Neural cell (in vitro differentiated cells): ENCODE measurements at regions not wholly inside any gene's neighbourhood (a gene's known extent, or its start where the extent isn't known, plus 50 kb on each side); places are given as distances from the start of the nearest gene placed in this dataset.

ENCODE experiments used
- H2AFZ ChIP-seq: fragments of 200-600, 300-800 bp; sonication (generic), shearing (Covaris generic); 2 replicates; pipeline ENCODE4 v1.6.0; 2014; ENCODE audit warnings: low read depth, mild to moderate bottlenecking, antibody characterized with exemption, low read length, moderate library complexity
- H3F3A ChIP-seq: fragments of 200-600 bp; shearing (Covaris generic); 2 replicates; pipeline ENCODE4 v1.6.1; 2016; ENCODE audit warnings: mild to moderate bottlenecking, moderate library complexity, mixed read lengths, antibody characterized with exemption, low read length; ENCODE audit not compliant: insufficient read depth, poor library complexity, severe bottlenecking
- H3K27ac ChIP-seq: fragments of 200-600, 300-800 bp; sonication (generic), shearing (Covaris generic); 2 replicates; pipeline ENCODE4 v1.5.1; 2014; ENCODE audit warnings: mild to moderate bottlenecking, low read length, moderate library complexity
- H3K27me3 ChIP-seq: fragments of 300-800, 200-600 bp; sonication (generic), shearing (Covaris generic); 2 replicates; pipeline ENCODE4 v1.6.0; 2014; ENCODE audit warnings: mild to moderate bottlenecking, low read depth, low read length, moderate library complexity; ENCODE audit not compliant: insufficient read depth
- H3K36me3 ChIP-seq: fragments of 300-800, 200-600 bp; sonication (generic), shearing (Covaris generic); 2 replicates; pipeline ENCODE4 v1.5.1; 2014; ENCODE audit warnings: mild to moderate bottlenecking, antibody characterized with exemption, low read length, moderate library complexity; ENCODE audit not compliant: insufficient read depth
- H3K4me2 ChIP-seq: fragments of 300-800, 200-600 bp; sonication (generic), shearing (Covaris generic); 2 replicates; pipeline ENCODE4 v1.6.0; 2014; ENCODE audit warnings: mild to moderate bottlenecking, low read length
- H3K4me3 ChIP-seq: fragments of 300-800, 200-600 bp; sonication (generic), shearing (Covaris generic); 2 replicates; pipeline ENCODE4 v1.5.1; 2014; ENCODE audit warnings: mild to moderate bottlenecking, low read length, moderate library complexity
- H3K79me2 ChIP-seq: fragments of 200-600 bp; shearing (Covaris generic); replicated peaks from 2 replicates; pipeline ENCODE4 v1.6.0; 2014; ENCODE audit warnings: mild to moderate bottlenecking, low read length, moderate library complexity; ENCODE audit not compliant: insufficient read depth
- H3K9ac ChIP-seq: fragments of 300-800, 200-600 bp; sonication (generic), shearing (Covaris generic); 2 replicates; pipeline ENCODE4 v1.6.1; 2016; ENCODE audit warnings: mild to moderate bottlenecking, low read length, mixed read lengths
- H3K9me2 ChIP-seq: fragments of 200-600 bp; shearing (Covaris generic); 2 replicates; pipeline ENCODE4 v1.6.1; 2016; ENCODE audit warnings: mild to moderate bottlenecking, low read length, mixed read lengths; ENCODE audit not compliant: insufficient read depth
- H3K9me3 ChIP-seq: fragments of 200-600, 300-800 bp; sonication (generic), shearing (Covaris generic); 2 replicates; pipeline ENCODE4 v1.6.1; 2016; ENCODE audit warnings: mild to moderate bottlenecking, mixed run types, low read length, moderate library complexity, mixed read lengths
- H4K20me1 ChIP-seq: fragments of 200-600 bp; shearing (Covaris generic); 2 replicates; pipeline ENCODE4 v1.6.1; 2016; ENCODE audit warnings: mild to moderate bottlenecking, mixed run types; ENCODE audit not compliant: insufficient read depth
- CTCF ChIP-seq: fragments of 450-650 bp; IDR thresholded peaks from 2 replicates; pipeline ENCODE4 v1.5.1; 2014; ENCODE audit warnings: antibody characterized with exemption, mild to moderate bottlenecking, moderate library complexity; ENCODE audit not compliant: poor library complexity, severe bottlenecking
- EP300 ChIP-seq: fragments of 450-650 bp; conservative IDR thresholded peaks from 2 replicates; pipeline ENCODE4 v1.6.1; 2014; ENCODE audit warnings: antibody characterized with exemption, mild to moderate bottlenecking, moderate library complexity; ENCODE audit not compliant: poor library complexity, severe bottlenecking
- EZH2 ChIP-seq: fragments of 200-600, 300-800 bp; shearing (Covaris generic), sonication (generic); IDR thresholded peaks from 2 replicates; pipeline ENCODE4 v1.6.1; 2014; ENCODE audit warnings: antibody characterized with exemption, low read length, borderline replicate concordance, mild to moderate bottlenecking; ENCODE audit not compliant: insufficient read depth, poor library complexity, severe bottlenecking
- MXI1 ChIP-seq: fragments of 450-650 bp; conservative IDR thresholded peaks from 2 replicates; pipeline ENCODE4 v1.6.1; 2014; ENCODE audit warnings: antibody characterized with exemption, mild to moderate bottlenecking; ENCODE audit not compliant: poor library complexity, severe bottlenecking
- POLR2AphosphoS5 ChIP-seq: IDR thresholded peaks from 2 replicates; pipeline ENCODE4 v1.6.1; 2012
- RAD21 ChIP-seq: fragments of 450-650 bp; conservative IDR thresholded peaks from 2 replicates; pipeline ENCODE4 v1.6.1; 2014; ENCODE audit warnings: antibody characterized with exemption, mild to moderate bottlenecking, moderate library complexity
- SMC3 ChIP-seq: fragments of 450-650 bp; conservative IDR thresholded peaks from 2 replicates; pipeline ENCODE4 v1.6.1; 2014; ENCODE audit warnings: antibody characterized with exemption, mild to moderate bottlenecking, moderate library complexity; ENCODE audit not compliant: poor library complexity
- TAF1 ChIP-seq: IDR thresholded peaks from 2 replicates; pipeline ENCODE4 v1.6.1; 2012; ENCODE audit warnings: low read depth
- TF ChIP-seq, protein P1 (sequence below): IDR thresholded peaks from 2 replicates; pipeline ENCODE4 v1.6.1; 2012; ENCODE audit warnings: borderline replicate concordance

DNA sequence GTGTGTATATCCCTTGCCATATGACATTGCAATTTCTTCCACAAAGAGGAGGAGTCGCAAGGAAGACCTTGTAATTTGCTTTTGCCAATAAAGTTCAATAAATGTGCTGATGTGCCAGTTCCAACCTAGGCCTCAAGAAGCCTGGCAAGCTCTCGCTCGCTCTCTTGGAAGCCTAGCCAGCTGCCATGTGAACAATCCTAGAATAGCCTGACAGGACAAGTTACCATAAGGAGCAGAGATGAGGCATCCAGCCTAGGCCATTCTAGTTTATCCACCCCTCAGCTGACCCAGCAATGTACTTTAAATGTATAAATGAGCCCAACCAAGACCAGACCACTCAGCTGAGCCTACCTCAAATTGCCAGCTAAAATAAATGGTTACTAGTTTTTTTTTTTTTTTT, 145.7 kb upstream of the QRFPR start:
- H3K9me3 ChIP-seq, result no peaks in the 10 kb centered on the region
- no peak overlapping the region for H3K27ac ChIP-seq
- no peak overlapping the region for H2AFZ ChIP-seq
- no peaks in the 10 kb centered on the region for H3K79me2 ChIP-seq
- H3K4me2 ChIP-seq, result no peak overlapping the region
- no peaks in the 10 kb centered on the region for H3K27me3 ChIP-seq
- TF ChIP-seq CTCF, result no peak
- TF ChIP-seq EZH2, result no peak
- TF ChIP-seq EP300, result no peak
- TF ChIP-seq SMC3, result no peak
- no peak for TF ChIP-seq TAF1
- no peak for TF ChIP-seq MXI1
- no peak for TF ChIP-seq RAD21
- TF ChIP-seq POLR2AphosphoS5, result no peak
- TF ChIP-seq, protein P1, sequence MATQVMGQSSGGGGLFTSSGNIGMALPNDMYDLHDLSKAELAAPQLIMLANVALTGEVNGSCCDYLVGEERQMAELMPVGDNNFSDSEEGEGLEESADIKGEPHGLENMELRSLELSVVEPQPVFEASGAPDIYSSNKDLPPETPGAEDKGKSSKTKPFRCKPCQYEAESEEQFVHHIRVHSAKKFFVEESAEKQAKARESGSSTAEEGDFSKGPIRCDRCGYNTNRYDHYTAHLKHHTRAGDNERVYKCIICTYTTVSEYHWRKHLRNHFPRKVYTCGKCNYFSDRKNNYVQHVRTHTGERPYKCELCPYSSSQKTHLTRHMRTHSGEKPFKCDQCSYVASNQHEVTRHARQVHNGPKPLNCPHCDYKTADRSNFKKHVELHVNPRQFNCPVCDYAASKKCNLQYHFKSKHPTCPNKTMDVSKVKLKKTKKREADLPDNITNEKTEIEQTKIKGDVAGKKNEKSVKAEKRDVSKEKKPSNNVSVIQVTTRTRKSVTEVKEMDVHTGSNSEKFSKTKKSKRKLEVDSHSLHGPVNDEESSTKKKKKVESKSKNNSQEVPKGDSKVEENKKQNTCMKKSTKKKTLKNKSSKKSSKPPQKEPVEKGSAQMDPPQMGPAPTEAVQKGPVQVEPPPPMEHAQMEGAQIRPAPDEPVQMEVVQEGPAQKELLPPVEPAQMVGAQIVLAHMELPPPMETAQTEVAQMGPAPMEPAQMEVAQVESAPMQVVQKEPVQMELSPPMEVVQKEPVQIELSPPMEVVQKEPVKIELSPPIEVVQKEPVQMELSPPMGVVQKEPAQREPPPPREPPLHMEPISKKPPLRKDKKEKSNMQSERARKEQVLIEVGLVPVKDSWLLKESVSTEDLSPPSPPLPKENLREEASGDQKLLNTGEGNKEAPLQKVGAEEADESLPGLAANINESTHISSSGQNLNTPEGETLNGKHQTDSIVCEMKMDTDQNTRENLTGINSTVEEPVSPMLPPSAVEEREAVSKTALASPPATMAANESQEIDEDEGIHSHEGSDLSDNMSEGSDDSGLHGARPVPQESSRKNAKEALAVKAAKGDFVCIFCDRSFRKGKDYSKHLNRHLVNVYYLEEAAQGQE, result no peak
- H3F3A ChIP-seq, result no peaks in the 10 kb centered on the region
- no peak overlapping the region for H3K9ac ChIP-seq
- no peaks in the 10 kb centered on the region for H3K36me3 ChIP-seq
- no peaks in the 10 kb centered on the region for H3K9me2 ChIP-seq
- no peaks in the 10 kb centered on the region for H4K20me1 ChIP-seq
- no peak overlapping the region for H3K4me3 ChIP-seq

GRCh38 chr4:121519236-121519838, 138.5 kb upstream of the QRFPR start:
- Histone ChIP-seq H3K9me2 (no peaks in the 10 kb centered on the region), H3K79me2 (no peaks in the 10 kb centered on the region), H3K4me3 (no peak overlapping the region), H3K27ac (no peak overlapping the region), H3K27me3 (no peaks in the 10 kb centered on the region), H3K9me3 (no peaks in the 10 kb centered on the region), H3K4me2 (no peak overlapping the region), H3K36me3 (no peaks in the 10 kb centered on the region), H2AFZ (no peak overlapping the region), H3F3A (no peaks in the 10 kb centered on the region), H3K9ac (no peak overlapping the region), H4K20me1 (no peaks in the 10 kb centered on the region)
- no peak for TF ChIP-seq SMC3
- TF ChIP-seq POLR2AphosphoS5, result no peak
- no peak for TF ChIP-seq EP300
- TF ChIP-seq EZH2, result no peak
- no peak for TF ChIP-seq MXI1
- TF ChIP-seq RAD21, result no peak
